Pancreas (tissue), 10 donors: ENCODE measurements at regions not wholly inside any gene's neighbourhood (a gene's known extent, or its start where the extent isn't known, plus 50 kb on each side); places are given as distances from the start of the nearest gene placed in this dataset.

ENCODE experiments used
- ATAC-seq, 4 donors: fragments of 200-7000 bp; cut with Tn5 transposase; one replicate each; pipeline versions ENCODE4 v1.8.0 to v1.9.1; 2020; ENCODE audit warnings: mild to moderate bottlenecking in 4 of 4, moderate library complexity in 4 of 4
- DNase-seq, 6 donors: peaks; one replicate each; pipeline ENCODE4 v3.0.0-alpha.2; 2020
- FAIRE-seq: peaks from 2 replicates; lab custom pipeline; 2012; peaks lifted over from hg19 to GRCh38; lab: Jason Lieb, UNC
- H3K27ac ChIP-seq, 4 donors: fragments of 200-600 bp; sonication (generic); 1 replicate in 3 of 4; 2 replicates in 1 of 4; pipeline versions ENCODE4 v1.5.0 to v1.8.0; 2020
- H3K27me3 ChIP-seq, 4 donors: fragments of 200-600 bp; one replicate each; pipeline ENCODE4 v1.8.0; 2021
- H3K36me3 ChIP-seq, 3 donors: fragments of 200-600 bp; sonication (generic) in 1 of 3; one replicate each; pipeline versions ENCODE4 v1.5.0 to v1.8.0; 2020 to 2021
- H3K4me1 ChIP-seq, 3 donors: fragments of 200-600 bp; one replicate each; pipeline ENCODE4 v1.8.0; 2021
- H3K4me3 ChIP-seq, 4 donors: fragments of 200-600 bp; sonication (generic) in 2 of 4; one replicate each; pipeline versions ENCODE4 v1.5.0 to v1.8.0; 2020 to 2021
- H3K9me3 ChIP-seq, 4 donors: fragments of 200-600 bp; one replicate each; pipeline ENCODE4 v1.8.0; 2021
- CTCF ChIP-seq, 4 donors: fragments of 200-600 bp; sonication (generic) in 3 of 4; IDR thresholded peaks; one replicate each; pipeline versions ENCODE4 v1.5.0 to v1.8.0; 2021; ENCODE audit warnings: antibody characterized with exemption in 4 of 4
- WGBS, 2 donors: extraction: QIAGEN DNeasy Blood & Tissue Kit; methylation state at CpG; one replicate each; pipeline ENCODE4 v1.1.7; 2013; 5-methylcytosine and 5-hydroxymethylcytosine counted together
- intact Hi-C, 3 donors: fragments of 100-400 bp; cut with DNase I; formaldehyde crosslinking; loops; one replicate each; pipeline versions ENCODE4 v1.11.1 to v1.14.2; 2022
- donor health status: healthy with polysubstance abuse.
- donor health status: DM: no; HTN: no; CAD: no; lungs with moderate emphysema.
- donor health status: DM: no; HTN: no; CAD: no.
- donor health status: control.
- donor health status: control.
- donor health status: Bipolar disorder and iron deficiency.
- donor health status: DM: yes; HTN: yes; CAD: no.
- donor health status: DM: no; HTN: no; CAD: no.
- donor health status: DM: no; HTN: no; CAD: no.
- donor health status: DM: yes; HTN: yes; CAD: no.

GRCh38 chr18:2326999-2327398 lies 244.3 kb downstream of the METTL4 start:
- Histone ChIP-seq H3K27ac (no peak overlapping the region), H3K36me3 (no peaks in the 10 kb centered on the region), H3K4me1 (no peaks in the 10 kb centered on the region), H3K27me3 (peaks cover 0 to 2% (median 0%) of the 10 kb centered on the region in 4 donors), H3K4me3 (no peak overlapping the region), H3K9me3 (no peaks in the 10 kb centered on the region)
- intact Hi-C loops = no loop called here
- ATAC-seq (no peak), DNase-seq (no peak), FAIRE-seq (no peak)
- 28 to 53% methylated on average over 6 of the region's 6 CpGs for WGBS, 2 donors
- TF ChIP-seq CTCF (IDR thresholded peaks at IDR 0.05) = no peak

DNA sequence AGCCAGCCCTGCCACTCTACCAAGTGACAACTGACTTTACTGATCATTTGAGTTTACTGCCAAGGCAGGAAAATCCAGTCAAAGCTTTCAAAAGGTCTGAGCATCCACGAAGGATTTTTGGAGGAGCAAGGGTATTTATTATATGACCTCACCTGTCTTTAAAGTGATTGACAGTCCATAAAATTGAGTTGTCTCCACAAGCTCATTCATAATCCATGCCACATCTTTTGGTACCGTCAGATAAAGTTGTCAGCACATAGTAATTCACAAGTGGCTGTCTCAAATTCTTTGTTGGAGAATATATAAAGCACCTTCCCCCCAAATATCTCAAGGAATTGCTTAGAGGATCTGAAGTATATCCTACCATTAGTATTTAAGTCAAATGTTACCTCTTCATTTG lies 240.5 kb downstream of the METTL4 start:
- H3K27me3 ChIP-seq = no peaks in the 10 kb centered on the region
- DNase-seq (no peak), FAIRE-seq (no peak), ATAC-seq (no peak)
- no peaks in the 10 kb centered on the region for H3K9me3 ChIP-seq
- no peaks in the 10 kb centered on the region for H3K36me3 ChIP-seq
- intact Hi-C loops = no loop called here
- 42% methylated on average over 2 of the region's 2 CpGs for WGBS, 2 donors
- H3K4me1 ChIP-seq = no peaks in the 10 kb centered on the region
- no peak overlapping the region for H3K4me3 ChIP-seq
- no peak for TF ChIP-seq CTCF (IDR thresholded peaks at IDR 0.05)
- no peak overlapping the region for H3K27ac ChIP-seq

DNA sequence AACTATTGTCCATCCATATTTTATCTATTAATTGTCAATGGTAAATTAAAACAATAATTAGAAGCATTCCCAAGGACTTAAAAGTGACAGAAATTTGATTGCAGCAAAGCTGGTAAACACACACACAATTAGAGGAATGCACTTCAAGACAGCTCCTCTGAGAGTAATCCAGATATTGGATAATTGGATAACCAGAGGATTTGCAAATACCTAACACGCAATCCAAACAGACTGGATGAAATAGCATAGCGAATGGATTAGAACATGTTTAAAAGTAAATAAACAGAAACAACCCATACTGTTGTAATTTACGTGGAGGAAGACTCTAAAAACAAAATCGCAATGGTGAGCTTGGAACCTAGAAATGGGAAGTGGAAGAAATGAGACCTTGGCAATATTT lies 239.8 kb downstream of the METTL4 start:
- no peak for DNase-seq
- H3K4me3 ChIP-seq = no peak overlapping the region
- H3K27me3 ChIP-seq = no peaks in the 10 kb centered on the region
- FAIRE-seq = no peak
- H3K9me3 ChIP-seq = no peaks in the 10 kb centered on the region
- no peak for ATAC-seq
- intact Hi-C loops = no loop called here
- WGBS, 2 donors = 85 to 87% methylated on average over 4 of the region's 4 CpGs
- H3K36me3 ChIP-seq = no peaks in the 10 kb centered on the region
- no peaks in the 10 kb centered on the region for H3K4me1 ChIP-seq
- H3K27ac ChIP-seq = no peak overlapping the region
- no peak for TF ChIP-seq CTCF (IDR thresholded peaks at IDR 0.05)

- intact Hi-C loops = no loop called here
Measured at GRCh38 chr18:2336690-2337392, 234.5 kb downstream of the METTL4 start.

More at GRCh38 chr18:2336690-2337392, 234.5 kb downstream of the METTL4 start:
- DNase-seq (no peak), FAIRE-seq (no peak), ATAC-seq (no peak)
- Histone ChIP-seq H3K4me3 (no peak overlapping the region), H3K4me1 (no peaks in the 10 kb centered on the region), H3K9me3 (no peaks in the 10 kb centered on the region), H3K27ac (no peak overlapping the region), H3K27me3 (no peaks in the 10 kb centered on the region), H3K36me3 (no peaks in the 10 kb centered on the region)
- no peak for TF ChIP-seq CTCF (IDR thresholded peaks at IDR 0.05)
